GM23338 (cell line): ENCODE measurements at regions not wholly inside any gene's neighbourhood (a gene's known extent, or its start where the extent isn't known, plus 50 kb on each side); places are given as distances from the start of the nearest gene placed in this dataset.

Experiments
- ATAC-seq: fragments of 200-7000 bp; cut with Tn5 transposase; 3 replicates; pipeline ENCODE4 v1.9.1; 2020
- DNase-seq: peaks from one replicate; pipeline ENCODE4 v3.0.0-alpha.2; 2015; ENCODE audit warnings: low spot score
- H2AFZ ChIP-seq: fragments of 200-600 bp; sonication (generic); 2 replicates; pipeline ENCODE4 v1.8.0; 2016; ENCODE audit warnings: antibody characterized with exemption, mild to moderate bottlenecking, moderate library complexity
- H3F3A ChIP-seq: fragments of 200-600 bp; sonication (generic); replicated peaks from 2 replicates; pipeline ENCODE4 v1.8.0; 2017; ENCODE audit warnings: antibody characterized with exemption, mixed run types, low read depth
- H3K27ac ChIP-seq: fragments of 200-600 bp; sonication (generic); 2 replicates; pipeline ENCODE4 v1.6.1; 2016; ENCODE audit warnings: low read depth
- H3K27me3 ChIP-seq: fragments of 200-600 bp; sonication (generic); 2 replicates; pipeline ENCODE4 v1.8.0; 2016; ENCODE audit warnings: mild to moderate bottlenecking, mixed run types, moderate library complexity; ENCODE audit not compliant: insufficient read depth
- H3K36me3 ChIP-seq: fragments of 200-600 bp; sonication (generic); 2 replicates; pipeline ENCODE4 v1.8.0; 2016; ENCODE audit warnings: mild to moderate bottlenecking; ENCODE audit not compliant: insufficient read depth
- H3K4me1 ChIP-seq: fragments of 200-600 bp; sonication (generic); 2 replicates; pipeline ENCODE4 v1.8.0; 2016; ENCODE audit warnings: mild to moderate bottlenecking, moderate library complexity; ENCODE audit not compliant: insufficient read depth
- H3K4me2 ChIP-seq: fragments of 200-600 bp; sonication (generic); 2 replicates; pipeline ENCODE4 v1.7.1; 2017; ENCODE audit warnings: mixed run types
- H3K4me3 ChIP-seq: fragments of 200-600 bp; sonication (generic); 2 replicates; pipeline ENCODE4 v1.6.1; 2016; ENCODE audit warnings: mixed run types
- H3K79me2 ChIP-seq: fragments of 200-600 bp; sonication (generic); replicated peaks from 2 replicates; pipeline ENCODE4 v1.8.0; 2017; ENCODE audit warnings: mild to moderate bottlenecking; ENCODE audit not compliant: insufficient read depth
- H3K9me2 ChIP-seq: fragments of 200-600 bp; sonication (generic); 2 replicates; pipeline ENCODE4 v1.8.0; 2017; ENCODE audit not compliant: insufficient read depth
- H4K20me1 ChIP-seq: fragments of 200-600 bp; sonication (generic); replicated peaks from 2 replicates; pipeline ENCODE4 v1.8.0; 2017; ENCODE audit warnings: mild to moderate bottlenecking; ENCODE audit not compliant: insufficient read depth
- H3K27ac Mint-ChIP-seq: 2 replicates; pipeline ENCODE4 v1.8.0; 2020; ENCODE audit warnings: inconsistent platforms, mild to moderate bottlenecking, moderate library complexity, mixed read lengths
- H3K27me3 Mint-ChIP-seq: 3 replicates; pipeline ENCODE4 v1.8.0; 2022; ENCODE audit warnings: low read depth, mild to moderate bottlenecking, moderate library complexity, mixed read lengths, inconsistent platforms; ENCODE audit not compliant: insufficient read depth, poor library complexity
- H3K36me3 Mint-ChIP-seq: 3 replicates; pipeline ENCODE4 v1.8.0; 2021; ENCODE audit warnings: low read depth, mild to moderate bottlenecking, inconsistent platforms, moderate library complexity, mixed read lengths
- H3K4me1 Mint-ChIP-seq: 3 replicates; pipeline ENCODE4 v1.8.0; 2020; ENCODE audit warnings: mild to moderate bottlenecking, inconsistent platforms, mixed read lengths
- H3K4me3 Mint-ChIP-seq: 3 replicates; pipeline ENCODE4 v1.8.0; 2021; ENCODE audit warnings: moderate library complexity, mild to moderate bottlenecking, inconsistent platforms, mixed read lengths
- H3K9me3 Mint-ChIP-seq: 3 replicates; pipeline ENCODE4 v1.8.0; 2020; ENCODE audit warnings: moderate library complexity, mild to moderate bottlenecking, inconsistent platforms, mixed read lengths
- CREB1 ChIP-seq: fragments of 250-450 bp; sonication (Bioruptor Pico); IDR thresholded peaks from 2 replicates; pipeline ENCODE4 v1.5.0; 2020; ENCODE audit warnings: low read depth, mild to moderate bottlenecking, moderate library complexity
- EZH2 ChIP-seq: fragments of 200-600 bp; sonication (generic); IDR thresholded peaks from one replicate; pipeline ENCODE4 v1.8.0; 2017; ENCODE audit warnings: antibody characterized with exemption, mild to moderate bottlenecking, low read depth; ENCODE audit not compliant: unreplicated experiment
- EZH2phosphoT487 ChIP-seq: fragments of 200-600 bp; sonication (generic); IDR thresholded peaks from one replicate; pipeline ENCODE4 v1.8.1; 2018; ENCODE audit warnings: antibody characterized with exemption; ENCODE audit not compliant: unreplicated experiment
- JUNB ChIP-seq: IDR thresholded peaks from one replicate; pipeline ENCODE4 v1.6.1; 2016; ENCODE audit warnings: antibody characterized with exemption; ENCODE audit not compliant: unreplicated experiment
- NANOG ChIP-seq: IDR thresholded peaks from 2 replicates; pipeline ENCODE4 v1.6.1; 2016; ENCODE audit warnings: antibody characterized with exemption, borderline replicate concordance
- POLR2AphosphoS5 ChIP-seq: IDR thresholded peaks from 2 replicates; pipeline ENCODE4 v1.6.1; 2016; ENCODE audit warnings: antibody characterized with exemption, low read depth
- STAT1 ChIP-seq: IDR thresholded peaks from one replicate; pipeline ENCODE4 v1.6.1; 2016; ENCODE audit warnings: antibody characterized with exemption; ENCODE audit not compliant: unreplicated experiment
- ZNF114 ChIP-seq: fragments of 250-450 bp; sonication (Bioruptor Pico); IDR thresholded peaks from 2 replicates; pipeline ENCODE4 v1.5.0; 2020; ENCODE audit warnings: mild to moderate bottlenecking, moderate library complexity
- ZNF331 ChIP-seq: fragments of 250-450 bp; sonication (Bioruptor Pico); IDR thresholded peaks from 2 replicates; pipeline ENCODE4 v1.5.0; 2020; ENCODE audit warnings: low read depth, mild to moderate bottlenecking, moderate library complexity
- TF ChIP-seq, protein P1 (sequence below), 2 experiments: fragments of 200-600 bp in 1 of 2; sonication (generic) in 1 of 2; conservative IDR thresholded peaks; 2 replicates each; pipeline versions ENCODE4 v1.5.1 to v1.6.1; 2016 to 2017; ENCODE audit warnings: antibody characterized with exemption in 2 of 2, low read depth in 2 of 2, mild to moderate bottlenecking in 2 of 2, moderate library complexity in 1 of 2
- TF ChIP-seq, protein P2 (sequence below): IDR thresholded peaks from one replicate; pipeline ENCODE4 v1.6.1; 2018; ENCODE audit warnings: antibody characterized with exemption; ENCODE audit not compliant: unreplicated experiment
- TF ChIP-seq, protein P3 (sequence below): IDR thresholded peaks from 2 replicates; pipeline ENCODE4 v1.6.1; 2016; ENCODE audit warnings: antibody characterized with exemption
- TF ChIP-seq, protein P4 (sequence below): fragments of 250-450 bp; sonication (Bioruptor Pico); IDR thresholded peaks from 2 replicates; pipeline ENCODE4 v1.5.0; 2020; ENCODE audit warnings: mild to moderate bottlenecking, moderate library complexity

DNA sequence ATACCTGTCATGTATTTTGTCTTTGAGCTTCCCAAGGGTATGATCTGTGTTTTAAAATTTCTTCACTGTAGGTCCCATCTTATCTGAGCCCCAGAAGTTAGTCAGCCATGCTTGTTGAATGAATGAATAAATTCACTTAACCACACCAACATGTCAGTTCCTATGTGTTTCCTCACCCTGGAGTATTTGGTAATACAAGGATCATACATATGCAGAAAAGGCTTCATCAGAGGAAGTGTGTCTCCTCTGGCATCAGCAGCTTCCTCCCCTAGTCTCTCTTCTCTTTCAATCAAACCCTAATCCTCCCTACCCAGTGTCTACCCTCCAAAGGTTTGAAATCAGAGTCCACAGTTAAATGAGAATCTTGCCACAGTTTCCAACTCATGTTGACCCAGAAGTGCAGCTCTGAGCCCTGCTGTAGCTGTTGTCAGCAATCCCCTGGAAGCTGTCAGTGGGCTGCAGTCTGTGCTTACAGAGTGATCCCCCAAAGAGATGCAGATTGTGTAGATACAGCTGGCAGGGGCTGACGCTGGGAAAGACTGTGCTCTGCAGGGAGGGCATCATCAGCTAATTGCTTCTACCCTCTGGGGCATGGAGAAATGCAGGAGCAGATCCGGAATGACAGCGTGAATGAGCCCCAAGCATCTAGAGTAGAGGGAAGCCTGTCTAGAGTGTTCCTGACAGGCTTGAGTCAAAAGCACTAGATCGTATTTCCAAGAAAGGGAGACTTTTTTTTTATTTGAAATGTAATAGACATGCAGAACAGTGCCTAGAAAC lies 105.0 kb upstream of the WDR11 start:
- no peak overlapping the region for H3K4me3 Mint-ChIP-seq
- no peaks in the 10 kb centered on the region for H3K27me3 Mint-ChIP-seq

More for the DNA sequence above, 105.0 kb upstream of the WDR11 start:
- DNase-seq (no peak), ATAC-seq (peak; percentile 71)
- Mint-ChIP-seq H3K27ac (no peak overlapping the region), H3K36me3 (no peaks in the 10 kb centered on the region), H3K9me3 (no peaks in the 10 kb centered on the region), H3K4me1 (peaks cover 11% of the 10 kb centered on the region)
- Histone ChIP-seq H3K79me2 (no peaks in the 10 kb centered on the region), H3K4me2 (no peak overlapping the region), H3F3A (no peaks in the 10 kb centered on the region), H2AFZ (no peak overlapping the region), H3K36me3 (no peaks in the 10 kb centered on the region), H3K27ac (no peak overlapping the region), H3K4me3 (no peak overlapping the region), H4K20me1 (no peaks in the 10 kb centered on the region), H3K27me3 (no peaks in the 10 kb centered on the region), H3K9me2 (peaks cover 10% of the 10 kb centered on the region; the same call in 1 of the 2 replicates), H3K4me1 (no peaks in the 10 kb centered on the region; the same call in none of the 2 replicates)
- TF ChIP-seq EZH2 (no peak), POLR2AphosphoS5 (no peak), ZNF331 (no peak), JUNB (no peak), EZH2phosphoT487 (no peak), STAT1 (no peak), CREB1 (no peak), NANOG (no peak), ZNF114 (CRISPR knock-in tag) (no peak)
- TF ChIP-seq, protein P1, sequence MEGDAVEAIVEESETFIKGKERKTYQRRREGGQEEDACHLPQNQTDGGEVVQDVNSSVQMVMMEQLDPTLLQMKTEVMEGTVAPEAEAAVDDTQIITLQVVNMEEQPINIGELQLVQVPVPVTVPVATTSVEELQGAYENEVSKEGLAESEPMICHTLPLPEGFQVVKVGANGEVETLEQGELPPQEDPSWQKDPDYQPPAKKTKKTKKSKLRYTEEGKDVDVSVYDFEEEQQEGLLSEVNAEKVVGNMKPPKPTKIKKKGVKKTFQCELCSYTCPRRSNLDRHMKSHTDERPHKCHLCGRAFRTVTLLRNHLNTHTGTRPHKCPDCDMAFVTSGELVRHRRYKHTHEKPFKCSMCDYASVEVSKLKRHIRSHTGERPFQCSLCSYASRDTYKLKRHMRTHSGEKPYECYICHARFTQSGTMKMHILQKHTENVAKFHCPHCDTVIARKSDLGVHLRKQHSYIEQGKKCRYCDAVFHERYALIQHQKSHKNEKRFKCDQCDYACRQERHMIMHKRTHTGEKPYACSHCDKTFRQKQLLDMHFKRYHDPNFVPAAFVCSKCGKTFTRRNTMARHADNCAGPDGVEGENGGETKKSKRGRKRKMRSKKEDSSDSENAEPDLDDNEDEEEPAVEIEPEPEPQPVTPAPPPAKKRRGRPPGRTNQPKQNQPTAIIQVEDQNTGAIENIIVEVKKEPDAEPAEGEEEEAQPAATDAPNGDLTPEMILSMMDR (conservative IDR thresholded peaks at IDR 0.05; ENCODE audit: low read depth in 2 of 2) = no peak
- TF ChIP-seq, protein P2, sequence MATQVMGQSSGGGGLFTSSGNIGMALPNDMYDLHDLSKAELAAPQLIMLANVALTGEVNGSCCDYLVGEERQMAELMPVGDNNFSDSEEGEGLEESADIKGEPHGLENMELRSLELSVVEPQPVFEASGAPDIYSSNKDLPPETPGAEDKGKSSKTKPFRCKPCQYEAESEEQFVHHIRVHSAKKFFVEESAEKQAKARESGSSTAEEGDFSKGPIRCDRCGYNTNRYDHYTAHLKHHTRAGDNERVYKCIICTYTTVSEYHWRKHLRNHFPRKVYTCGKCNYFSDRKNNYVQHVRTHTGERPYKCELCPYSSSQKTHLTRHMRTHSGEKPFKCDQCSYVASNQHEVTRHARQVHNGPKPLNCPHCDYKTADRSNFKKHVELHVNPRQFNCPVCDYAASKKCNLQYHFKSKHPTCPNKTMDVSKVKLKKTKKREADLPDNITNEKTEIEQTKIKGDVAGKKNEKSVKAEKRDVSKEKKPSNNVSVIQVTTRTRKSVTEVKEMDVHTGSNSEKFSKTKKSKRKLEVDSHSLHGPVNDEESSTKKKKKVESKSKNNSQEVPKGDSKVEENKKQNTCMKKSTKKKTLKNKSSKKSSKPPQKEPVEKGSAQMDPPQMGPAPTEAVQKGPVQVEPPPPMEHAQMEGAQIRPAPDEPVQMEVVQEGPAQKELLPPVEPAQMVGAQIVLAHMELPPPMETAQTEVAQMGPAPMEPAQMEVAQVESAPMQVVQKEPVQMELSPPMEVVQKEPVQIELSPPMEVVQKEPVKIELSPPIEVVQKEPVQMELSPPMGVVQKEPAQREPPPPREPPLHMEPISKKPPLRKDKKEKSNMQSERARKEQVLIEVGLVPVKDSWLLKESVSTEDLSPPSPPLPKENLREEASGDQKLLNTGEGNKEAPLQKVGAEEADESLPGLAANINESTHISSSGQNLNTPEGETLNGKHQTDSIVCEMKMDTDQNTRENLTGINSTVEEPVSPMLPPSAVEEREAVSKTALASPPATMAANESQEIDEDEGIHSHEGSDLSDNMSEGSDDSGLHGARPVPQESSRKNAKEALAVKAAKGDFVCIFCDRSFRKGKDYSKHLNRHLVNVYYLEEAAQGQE = no peak
- TF ChIP-seq, protein P3, sequence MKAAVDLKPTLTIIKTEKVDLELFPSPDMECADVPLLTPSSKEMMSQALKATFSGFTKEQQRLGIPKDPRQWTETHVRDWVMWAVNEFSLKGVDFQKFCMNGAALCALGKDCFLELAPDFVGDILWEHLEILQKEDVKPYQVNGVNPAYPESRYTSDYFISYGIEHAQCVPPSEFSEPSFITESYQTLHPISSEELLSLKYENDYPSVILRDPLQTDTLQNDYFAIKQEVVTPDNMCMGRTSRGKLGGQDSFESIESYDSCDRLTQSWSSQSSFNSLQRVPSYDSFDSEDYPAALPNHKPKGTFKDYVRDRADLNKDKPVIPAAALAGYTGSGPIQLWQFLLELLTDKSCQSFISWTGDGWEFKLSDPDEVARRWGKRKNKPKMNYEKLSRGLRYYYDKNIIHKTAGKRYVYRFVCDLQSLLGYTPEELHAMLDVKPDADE = no peak
- TF ChIP-seq, protein P4, sequence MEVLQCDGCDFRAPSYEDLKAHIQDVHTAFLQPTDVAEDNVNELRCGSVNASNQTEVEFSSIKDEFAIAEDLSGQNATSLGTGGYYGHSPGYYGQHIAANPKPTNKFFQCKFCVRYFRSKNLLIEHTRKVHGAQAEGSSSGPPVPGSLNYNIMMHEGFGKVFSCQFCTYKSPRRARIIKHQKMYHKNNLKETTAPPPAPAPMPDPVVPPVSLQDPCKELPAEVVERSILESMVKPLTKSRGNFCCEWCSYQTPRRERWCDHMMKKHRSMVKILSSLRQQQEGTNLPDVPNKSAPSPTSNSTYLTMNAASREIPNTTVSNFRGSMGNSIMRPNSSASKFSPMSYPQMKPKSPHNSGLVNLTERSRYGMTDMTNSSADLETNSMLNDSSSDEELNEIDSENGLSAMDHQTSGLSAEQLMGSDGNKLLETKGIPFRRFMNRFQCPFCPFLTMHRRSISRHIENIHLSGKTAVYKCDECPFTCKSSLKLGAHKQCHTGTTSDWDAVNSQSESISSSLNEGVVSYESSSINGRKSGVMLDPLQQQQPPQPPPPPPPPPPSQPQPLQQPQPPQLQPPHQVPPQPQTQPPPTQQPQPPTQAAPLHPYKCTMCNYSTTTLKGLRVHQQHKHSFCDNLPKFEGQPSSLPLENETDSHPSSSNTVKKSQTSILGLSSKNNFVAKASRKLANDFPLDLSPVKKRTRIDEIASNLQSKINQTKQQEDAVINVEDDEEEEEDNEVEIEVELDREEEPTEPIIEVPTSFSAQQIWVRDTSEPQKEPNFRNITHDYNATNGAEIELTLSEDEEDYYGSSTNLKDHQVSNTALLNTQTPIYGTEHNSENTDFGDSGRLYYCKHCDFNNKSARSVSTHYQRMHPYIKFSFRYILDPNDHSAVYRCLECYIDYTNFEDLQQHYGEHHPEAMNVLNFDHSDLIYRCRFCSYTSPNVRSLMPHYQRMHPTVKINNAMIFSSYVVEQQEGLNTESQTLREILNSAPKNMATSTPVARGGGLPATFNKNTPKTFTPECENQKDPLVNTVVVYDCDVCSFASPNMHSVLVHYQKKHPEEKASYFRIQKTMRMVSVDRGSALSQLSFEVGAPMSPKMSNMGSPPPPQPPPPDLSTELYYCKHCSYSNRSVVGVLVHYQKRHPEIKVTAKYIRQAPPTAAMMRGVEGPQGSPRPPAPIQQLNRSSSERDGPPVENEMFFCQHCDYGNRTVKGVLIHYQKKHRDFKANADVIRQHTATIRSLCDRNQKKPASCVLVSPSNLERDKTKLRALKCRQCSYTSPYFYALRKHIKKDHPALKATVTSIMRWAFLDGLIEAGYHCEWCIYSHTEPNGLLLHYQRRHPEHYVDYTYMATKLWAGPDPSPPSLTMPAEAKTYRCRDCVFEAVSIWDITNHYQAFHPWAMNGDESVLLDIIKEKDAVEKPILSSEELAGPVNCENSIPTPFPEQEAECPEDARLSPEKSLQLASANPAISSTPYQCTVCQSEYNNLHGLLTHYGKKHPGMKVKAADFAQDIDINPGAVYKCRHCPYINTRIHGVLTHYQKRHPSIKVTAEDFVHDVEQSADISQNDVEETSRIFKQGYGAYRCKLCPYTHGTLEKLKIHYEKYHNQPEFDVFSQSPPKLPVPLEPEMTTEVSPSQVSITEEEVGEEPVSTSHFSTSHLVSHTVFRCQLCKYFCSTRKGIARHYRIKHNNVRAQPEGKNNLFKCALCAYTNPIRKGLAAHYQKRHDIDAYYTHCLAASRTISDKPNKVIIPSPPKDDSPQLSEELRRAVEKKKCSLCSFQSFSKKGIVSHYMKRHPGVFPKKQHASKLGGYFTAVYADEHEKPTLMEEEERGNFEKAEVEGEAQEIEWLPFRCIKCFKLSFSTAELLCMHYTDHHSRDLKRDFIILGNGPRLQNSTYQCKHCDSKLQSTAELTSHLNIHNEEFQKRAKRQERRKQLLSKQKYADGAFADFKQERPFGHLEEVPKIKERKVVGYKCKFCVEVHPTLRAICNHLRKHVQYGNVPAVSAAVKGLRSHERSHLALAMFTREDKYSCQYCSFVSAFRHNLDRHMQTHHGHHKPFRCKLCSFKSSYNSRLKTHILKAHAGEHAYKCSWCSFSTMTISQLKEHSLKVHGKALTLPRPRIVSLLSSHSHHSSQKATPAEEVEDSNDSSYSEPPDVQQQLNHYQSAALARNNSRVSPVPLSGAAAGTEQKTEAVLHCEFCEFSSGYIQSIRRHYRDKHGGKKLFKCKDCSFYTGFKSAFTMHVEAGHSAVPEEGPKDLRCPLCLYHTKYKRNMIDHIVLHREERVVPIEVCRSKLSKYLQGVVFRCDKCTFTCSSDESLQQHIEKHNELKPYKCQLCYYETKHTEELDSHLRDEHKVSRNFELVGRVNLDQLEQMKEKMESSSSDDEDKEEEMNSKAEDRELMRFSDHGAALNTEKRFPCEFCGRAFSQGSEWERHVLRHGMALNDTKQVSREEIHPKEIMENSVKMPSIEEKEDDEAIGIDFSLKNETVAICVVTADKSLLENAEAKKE (CRISPR knock-in tag) = no peak
